ENCODE measurements at regions not wholly inside any gene's neighbourhood (a gene's known extent, or its start where the extent isn't known, plus 50 kb on each side); places are given as distances from the start of the nearest gene placed in this dataset.

- TF ChIP-seq CTCF (IDR thresholded peaks at IDR 0.05; ENCODE audit: insufficient read depth, low read depth, low read length) (no peak), EZH2 (IDR thresholded peaks at IDR 0.05; ENCODE audit: insufficient read depth, low read length) (no peak)
Measured at GRCh38 chr14:71804992-71805391, 127.2 kb upstream of the RGS6 start.
